NT2/D1 (cell line): ENCODE measurements at regions not wholly inside any gene's neighbourhood (a gene's known extent, or its start where the extent isn't known, plus 50 kb on each side); places are given as distances from the start of the nearest gene placed in this dataset.

Source experiments
- DNase-seq: peaks from one replicate; pipeline ENCODE4 v3.0.0-alpha.2; 2011; ENCODE audit warnings: low read depth, low spot score
- H3K27me3 ChIP-seq: 2 replicates; pipeline ENCODE4 v1.6.0; 2011; ENCODE audit warnings: mild to moderate bottlenecking; ENCODE audit not compliant: insufficient read length, insufficient read depth
- H3K36me3 ChIP-seq: 2 replicates; pipeline ENCODE4 v1.6.1; 2011; ENCODE audit warnings: mild to moderate bottlenecking, low read length, mixed read lengths; ENCODE audit not compliant: insufficient read depth, insufficient read length
- H3K4me1 ChIP-seq: 2 replicates; pipeline ENCODE4 v1.5.1; 2011; ENCODE audit not compliant: insufficient read depth, insufficient read length
- H3K4me3 ChIP-seq: 2 replicates; pipeline ENCODE4 v1.5.1; 2011; ENCODE audit warnings: low read depth; ENCODE audit not compliant: insufficient read length
- H3K9ac ChIP-seq: 2 replicates; pipeline ENCODE4 v1.6.0; 2011; ENCODE audit warnings: low read depth; ENCODE audit not compliant: insufficient read length
- H3K9me3 ChIP-seq: 2 replicates; pipeline ENCODE4 v1.5.1; 2011; ENCODE audit warnings: mild to moderate bottlenecking, low read length; ENCODE audit not compliant: insufficient read depth
- SUZ12 ChIP-seq: IDR thresholded peaks from 2 replicates; pipeline ENCODE4 v1.6.1; 2011; ENCODE audit not compliant: insufficient read length, insufficient read depth; ENCODE audit errors: extremely low read depth
- YY1 ChIP-seq: IDR thresholded peaks from 2 replicates; pipeline ENCODE4 v1.6.1; 2011; ENCODE audit not compliant: insufficient read length, insufficient read depth
- ZNF274 ChIP-seq: IDR thresholded peaks from 2 replicates; pipeline ENCODE4 v1.6.1; 2011; ENCODE audit warnings: mild to moderate bottlenecking, low read depth, low read length

- H3K4me1 ChIP-seq = no peaks in the 10 kb centered on the region
- peaks cover 5% of the 10 kb centered on the region; the same call in 1 of the 2 replicates for H3K9me3 ChIP-seq
- H3K9ac ChIP-seq = no peak overlapping the region
- no peaks in the 10 kb centered on the region for H3K27me3 ChIP-seq
- H3K36me3 ChIP-seq = no peaks in the 10 kb centered on the region
- no peak for TF ChIP-seq YY1
- no peak for TF ChIP-seq SUZ12
- no peak for TF ChIP-seq ZNF274
- DNase-seq = no peak
- no peak overlapping the region for H3K4me3 ChIP-seq
These were observed 52.1 kb upstream of the MYEOV start for GRCh38 chr11:69241844-69242243.

- Histone ChIP-seq H3K36me3 (no peaks in the 10 kb centered on the region), H3K9ac (no peak overlapping the region), H3K4me3 (no peak overlapping the region), H3K9me3 (peaks cover 5% of the 10 kb centered on the region; the same call in 1 of the 2 replicates), H3K4me1 (no peaks in the 10 kb centered on the region), H3K27me3 (no peaks in the 10 kb centered on the region)
- DNase-seq = no peak
- no peak for TF ChIP-seq SUZ12
- TF ChIP-seq ZNF274 = no peak
- TF ChIP-seq YY1 = no peak
These were observed 51.6 kb upstream of the MYEOV start for GRCh38 chr11:69242266-69242920.

DNA sequence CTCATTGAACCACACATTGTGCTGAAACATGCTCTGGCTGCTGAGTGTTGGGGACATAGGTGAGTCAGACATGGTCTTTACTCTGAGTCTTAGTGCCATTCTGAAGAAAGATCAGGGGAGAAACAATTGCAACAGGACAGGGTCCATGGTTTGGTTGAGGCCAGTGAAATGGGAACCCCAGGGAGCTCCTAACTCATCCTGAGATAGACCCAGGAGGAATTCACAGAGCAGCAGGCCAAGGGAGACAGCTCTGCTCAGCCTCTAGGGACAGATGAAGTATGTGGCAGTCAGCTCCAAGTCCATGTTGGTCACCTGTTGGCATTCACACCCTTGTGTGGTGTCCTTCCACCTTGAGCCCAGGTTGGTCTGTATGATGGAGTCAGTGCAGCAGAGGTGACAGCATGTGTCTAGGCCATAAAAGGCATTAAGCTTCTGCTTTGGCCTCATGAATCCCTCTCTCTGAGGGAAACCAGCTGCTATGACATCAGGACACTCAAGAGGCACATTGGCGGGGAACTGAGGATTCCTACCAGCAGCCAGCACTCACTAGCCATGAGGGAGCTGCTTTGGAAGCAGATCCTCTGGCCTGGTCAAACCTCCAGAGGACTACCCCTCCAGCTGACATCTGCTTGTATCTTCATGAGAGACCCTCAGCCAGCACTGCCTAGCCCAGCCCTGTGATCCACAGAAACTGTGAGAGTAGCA lies 50.3 kb upstream of the MYEOV start:
- DNase-seq = no peak
- Histone ChIP-seq H3K36me3 (no peaks in the 10 kb centered on the region), H3K4me3 (no peak overlapping the region), H3K9me3 (peaks cover 5% of the 10 kb centered on the region; the same call in 1 of the 2 replicates), H3K4me1 (no peaks in the 10 kb centered on the region), H3K27me3 (peaks cover 4% of the 10 kb centered on the region), H3K9ac (no peak overlapping the region)
- no peak for TF ChIP-seq SUZ12
